B cell (primary cell): ENCODE measurements at regions not wholly inside any gene's neighbourhood (a gene's known extent, or its start where the extent isn't known, plus 50 kb on each side); places are given as distances from the start of the nearest gene placed in this dataset.

Source experiments
- ATAC-seq: fragments of 200-7000 bp; cut with Tn5 transposase; one replicate; pipeline ENCODE4 v1.10.0; 2021; ENCODE audit warnings: low read depth, mild to moderate bottlenecking, moderate number of reproducible peaks, moderate library complexity
- CTCF ChIA-PET: fragments of 350-600 bp; sonication (Branson Sonifier 250); formaldehyde crosslinking; loops from one replicate; lab custom pipeline; 2021; ENCODE audit warnings: antibody characterized with exemption, inconsistent platforms; lab: Charles Lee
- POLR2A ChIA-PET: fragments of 350-600 bp; sonication (Branson Sonifier 250); formaldehyde crosslinking; loops from one replicate; lab custom pipeline; 2021; ENCODE audit warnings: antibody characterized with exemption; lab: Charles Lee
- DNase-seq: peaks from one replicate; pipeline ENCODE4 v3.0.0; 2013
- H2AFZ ChIP-seq: 2 replicates; pipeline ENCODE4 v1.6.1; 2012; ENCODE audit warnings: mild to moderate bottlenecking, low read depth, low read length; ENCODE audit not compliant: insufficient read depth, poor library complexity, severe bottlenecking
- H3K27ac ChIP-seq, 2 donors: 1 replicate in 1 of 2; 2 replicates in 1 of 2; pipeline ENCODE4 v1.5.1; 2012 to 2013; ENCODE audit warnings: low read length in 2 of 2, mild to moderate bottlenecking in 2 of 2, moderate library complexity in 1 of 2
- H3K27me3 ChIP-seq, 4 experiments: fragments of 200-600 bp in 1 of 4; sonication (generic) in 1 of 4; replicated peaks in 1 of 4; 1 replicate in 2 of 4; 2 replicates in 2 of 4; pipeline versions ENCODE4 v1.6.1 to v1.7.0; 2013 to 2016; ENCODE audit warnings: low read length in 3 of 4, mild to moderate bottlenecking in 2 of 4, mixed read lengths in 1 of 4, moderate library complexity in 1 of 4; ENCODE audit not compliant: insufficient read depth in 4 of 4, control insufficient read depth in 3 of 4; ENCODE audit errors: control extremely low read depth in 1 of 4
- H3K36me3 ChIP-seq, 2 experiments: replicated peaks in 1 of 2; 1 replicate in 1 of 2; 2 replicates in 1 of 2; pipeline versions ENCODE4 v1.6.1 to v1.7.1; 2013; ENCODE audit warnings: low read length in 1 of 2; ENCODE audit not compliant: insufficient read depth in 2 of 2, control insufficient read depth in 1 of 2; ENCODE audit errors: control extremely low read depth in 1 of 2, extremely low read depth in 1 of 2
- H3K4me1 ChIP-seq, 2 donors: fragments of 200-600 bp in 1 of 2; sonication (generic) in 1 of 2; 1 replicate in 1 of 2; 2 replicates in 1 of 2; pipeline versions ENCODE4 v1.5.1 to v1.6.1; 2013 to 2017; ENCODE audit warnings: low read length in 2 of 2; ENCODE audit not compliant: control insufficient read depth in 2 of 2, insufficient read depth in 2 of 2
- H3K4me2 ChIP-seq: replicated peaks from 2 replicates; pipeline ENCODE3; 2012; ENCODE audit warnings: mild to moderate bottlenecking, low read depth, low read length; ENCODE audit not compliant: poor library complexity, severe bottlenecking
- H3K4me3 ChIP-seq, 5 experiments: fragments of 200-600 bp in 1 of 5; sonication (generic) in 1 of 5; 1 replicate in 3 of 5; 2 replicates in 2 of 5; pipeline versions ENCODE4 v1.5.1 to v1.7.0; 2011 to 2016; ENCODE audit warnings: low read length in 4 of 5, mild to moderate bottlenecking in 4 of 5, low read depth in 2 of 5, control low read depth in 1 of 5, moderate library complexity in 1 of 5; ENCODE audit not compliant: insufficient read depth in 1 of 5; ENCODE audit errors: control extremely low read depth in 1 of 5, extremely low read depth in 1 of 5
- H3K79me2 ChIP-seq: fragments of 200-600 bp; sonication (generic); one replicate; pipeline ENCODE4 v1.6.0; 2016; ENCODE audit warnings: low read length; ENCODE audit not compliant: control insufficient read depth, insufficient read depth
- H3K9ac ChIP-seq: fragments of 200-600 bp; sonication (generic); 2 replicates; pipeline ENCODE4 v1.6.1; 2017; ENCODE audit warnings: mild to moderate bottlenecking, low read length, moderate library complexity
- H3K9me3 ChIP-seq, 3 donors: one replicate each; pipeline versions ENCODE4 v1.6.1 to v1.7.1; 2013; ENCODE audit warnings: low read length in 2 of 3; ENCODE audit not compliant: control insufficient read depth in 2 of 3, insufficient read depth in 1 of 3; ENCODE audit errors: control extremely low read depth in 1 of 3
- H4K20me1 ChIP-seq: 2 replicates; pipeline ENCODE4 v1.6.0; 2012; ENCODE audit warnings: mild to moderate bottlenecking, low read length; ENCODE audit not compliant: insufficient read depth, control insufficient read depth, poor library complexity, severe bottlenecking
- H3K27ac Mint-ChIP-seq: one replicate; pipeline ENCODE4 v1.8.0; 2021; ENCODE audit warnings: mixed read lengths
- H3K27me3 Mint-ChIP-seq: one replicate; pipeline ENCODE4 v1.8.0; 2021; ENCODE audit warnings: mixed read lengths
- H3K4me1 Mint-ChIP-seq: one replicate; pipeline ENCODE4 v1.8.0; 2021; ENCODE audit warnings: mixed read lengths
- H3K4me3 Mint-ChIP-seq: one replicate; pipeline ENCODE4 v1.8.0; 2021; ENCODE audit warnings: mixed read lengths
- H3K9me3 Mint-ChIP-seq: one replicate; pipeline ENCODE4 v1.8.0; 2022; ENCODE audit warnings: mixed read lengths; ENCODE audit not compliant: insufficient read depth
- EZH2 ChIP-seq: IDR thresholded peaks from 2 replicates; pipeline ENCODE4 v1.6.1; 2012; ENCODE audit warnings: borderline replicate concordance, low read depth, mild to moderate bottlenecking, moderate library complexity, low read length; ENCODE audit not compliant: insufficient read depth, poor library complexity, severe bottlenecking
- WGBS: methylation state at CpG from one replicate; pipeline ENCODE4 v1.1.5; 2013; ENCODE audit warnings: missing lambda C conversion rate; ENCODE audit not compliant: insufficient coverage; 5-methylcytosine and 5-hydroxymethylcytosine counted together
- intact Hi-C: fragments of 100-400 bp; cut with micrococcal nuclease; formaldehyde crosslinking; loops from one replicate; pipeline ENCODE4 v1.10.0; 2022
- TF ChIP-seq, protein P1 (sequence below): fragments of 200-600 bp; IDR thresholded peaks from one replicate; pipeline ENCODE4 v1.8.0; 2022; ENCODE audit warnings: antibody characterized with exemption, mild to moderate bottlenecking

DNA sequence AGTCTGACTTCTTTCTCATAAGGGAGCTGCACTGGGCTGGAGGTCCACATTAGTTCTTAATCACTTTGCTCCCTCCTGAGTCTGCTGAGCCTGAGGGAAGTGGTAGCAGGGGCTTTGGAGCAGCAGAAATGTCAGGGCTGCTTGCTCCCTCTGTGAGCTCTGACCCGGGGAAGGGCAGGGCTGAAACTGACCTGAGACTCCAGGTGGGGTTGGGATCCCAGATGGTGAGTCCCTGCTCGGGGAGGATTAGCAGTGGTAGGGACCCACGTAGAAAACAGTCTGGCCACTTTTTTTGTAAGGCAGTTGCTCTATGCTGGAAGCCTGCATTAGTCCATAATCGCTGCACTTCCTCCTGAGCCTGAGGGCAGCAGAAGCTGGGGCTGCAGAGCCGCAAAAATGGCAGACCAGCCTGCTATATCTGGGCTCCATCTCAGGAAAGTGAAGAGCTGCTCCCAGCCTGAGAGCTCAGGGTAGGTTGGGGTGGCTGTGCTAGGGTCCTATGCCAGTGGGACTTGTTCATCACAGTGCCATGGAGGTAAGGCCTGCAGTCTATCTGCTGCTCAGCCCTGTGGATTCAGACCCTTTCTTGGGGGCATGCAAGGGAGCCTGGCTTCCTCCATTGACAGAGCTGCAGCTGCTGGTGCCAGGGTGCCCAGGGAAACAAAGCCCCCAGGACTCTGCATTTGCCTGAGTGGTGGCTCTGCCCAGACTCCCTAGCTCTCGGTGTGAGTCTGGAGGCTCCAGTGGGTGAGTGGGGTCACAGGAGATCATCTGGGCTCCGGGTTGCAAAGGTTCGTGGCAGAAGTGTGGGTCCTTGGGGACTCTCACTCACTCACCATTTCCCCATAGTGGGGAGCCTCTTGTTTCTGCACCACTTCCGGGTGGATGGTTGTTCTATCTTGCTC, 854.3 kb downstream of the LUZP2 start:
- no peak overlapping the region for H3K27ac ChIP-seq
- no peaks in the 10 kb centered on the region for H3K4me1 ChIP-seq
- no peak for DNase-seq
- H3K9ac ChIP-seq: no peak overlapping the region
- no peak overlapping the region for H3K27ac Mint-ChIP-seq
- H3K9me3 Mint-ChIP-seq: no peaks in the 10 kb centered on the region
- H3K4me2 ChIP-seq: no peak overlapping the region
- no peaks in the 10 kb centered on the region for H3K4me1 Mint-ChIP-seq
- no peak overlapping the region for H3K4me3 ChIP-seq
- no peaks in the 10 kb centered on the region for H4K20me1 ChIP-seq
- no peak overlapping the region for H3K4me3 Mint-ChIP-seq
- ATAC-seq: no peak
- no peaks in the 10 kb centered on the region for H3K27me3 Mint-ChIP-seq
- POLR2A ChIA-PET: no interaction called here
- peaks cover 0 to 21% (median 0%) of the 10 kb centered on the region in 3 donors for H3K9me3 ChIP-seq
- H2AFZ ChIP-seq: no peak overlapping the region
- TF ChIP-seq, protein P1, sequence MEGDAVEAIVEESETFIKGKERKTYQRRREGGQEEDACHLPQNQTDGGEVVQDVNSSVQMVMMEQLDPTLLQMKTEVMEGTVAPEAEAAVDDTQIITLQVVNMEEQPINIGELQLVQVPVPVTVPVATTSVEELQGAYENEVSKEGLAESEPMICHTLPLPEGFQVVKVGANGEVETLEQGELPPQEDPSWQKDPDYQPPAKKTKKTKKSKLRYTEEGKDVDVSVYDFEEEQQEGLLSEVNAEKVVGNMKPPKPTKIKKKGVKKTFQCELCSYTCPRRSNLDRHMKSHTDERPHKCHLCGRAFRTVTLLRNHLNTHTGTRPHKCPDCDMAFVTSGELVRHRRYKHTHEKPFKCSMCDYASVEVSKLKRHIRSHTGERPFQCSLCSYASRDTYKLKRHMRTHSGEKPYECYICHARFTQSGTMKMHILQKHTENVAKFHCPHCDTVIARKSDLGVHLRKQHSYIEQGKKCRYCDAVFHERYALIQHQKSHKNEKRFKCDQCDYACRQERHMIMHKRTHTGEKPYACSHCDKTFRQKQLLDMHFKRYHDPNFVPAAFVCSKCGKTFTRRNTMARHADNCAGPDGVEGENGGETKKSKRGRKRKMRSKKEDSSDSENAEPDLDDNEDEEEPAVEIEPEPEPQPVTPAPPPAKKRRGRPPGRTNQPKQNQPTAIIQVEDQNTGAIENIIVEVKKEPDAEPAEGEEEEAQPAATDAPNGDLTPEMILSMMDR: no peak
- no peak for TF ChIP-seq EZH2
- no peaks in the 10 kb centered on the region for H3K27me3 ChIP-seq
- H3K79me2 ChIP-seq: no peaks in the 10 kb centered on the region
- WGBS: 90% methylated on average over 9 of the region's 9 CpGs
- CTCF ChIA-PET: interaction anchor here (0.6 kb wide), 1 partner anchor 50 kb away, joined by 3 read pairs; no protein-coding TSS in a partner anchor
- no peaks in the 10 kb centered on the region for H3K36me3 ChIP-seq
- intact Hi-C loops: no loop called here

DNA sequence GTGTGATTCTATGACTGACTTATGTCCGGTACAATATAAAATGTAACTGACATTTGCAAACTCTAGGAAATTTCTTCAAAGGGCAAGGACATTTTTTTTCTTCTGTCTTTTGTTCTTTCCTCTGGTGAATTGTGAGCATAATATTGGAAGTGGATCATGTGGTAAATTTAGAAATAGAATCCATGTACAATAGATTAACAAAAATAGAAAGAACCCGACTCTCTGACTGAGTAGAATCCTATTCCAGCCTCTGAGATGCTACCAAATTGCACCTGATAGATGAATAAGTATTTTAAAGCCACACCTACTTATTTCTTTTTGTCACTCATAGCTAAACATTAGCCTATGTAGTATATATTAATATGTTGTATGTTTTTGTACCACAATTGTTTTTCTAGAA, 860.3 kb downstream of the LUZP2 start:
- H3K9me3 Mint-ChIP-seq: peaks cover 2% of the 10 kb centered on the region
- H3K4me1 Mint-ChIP-seq: no peaks in the 10 kb centered on the region
- ATAC-seq (no peak), DNase-seq (no peak)
- no peaks in the 10 kb centered on the region for H3K27me3 Mint-ChIP-seq
- Histone ChIP-seq H3K4me2 (no peak overlapping the region), H3K27ac (no peak overlapping the region), H3K79me2 (no peaks in the 10 kb centered on the region), H3K9me3 (no peaks in the 10 kb centered on the region), H4K20me1 (no peaks in the 10 kb centered on the region), H3K27me3 (no peaks in the 10 kb centered on the region), H3K9ac (no peak overlapping the region), H3K4me1 (no peaks in the 10 kb centered on the region), H3K36me3 (no peaks in the 10 kb centered on the region), H3K4me3 (no peak overlapping the region), H2AFZ (no peak overlapping the region)
- ChIA-PET POLR2A (no interaction called here), CTCF (no interaction called here)
- H3K27ac Mint-ChIP-seq: no peak overlapping the region
- WGBS: no CpG with 5 or more reads among the region's 2 CpGs
- TF ChIP-seq, protein P1: no peak
- no peak for TF ChIP-seq EZH2
- intact Hi-C loops: no loop called here
- H3K4me3 Mint-ChIP-seq: no peak overlapping the region
